Esophagus muscularis mucosa (tissue), 4 donors: ENCODE measurements at regions not wholly inside any gene's neighbourhood (a gene's known extent, or its start where the extent isn't known, plus 50 kb on each side); places are given as distances from the start of the nearest gene placed in this dataset.

Experiments
- DNase-seq: peaks from one replicate; pipeline ENCODE4 v3.0.0-alpha.2; 2017; ENCODE audit errors: extremely low spot score
- H3K27ac ChIP-seq, 4 donors: fragments of 200-600 bp; sonication (generic); replicated peaks in 1 of 4; 1 replicate in 3 of 4; 2 replicates in 1 of 4; pipeline ENCODE4 v1.5.1; 2016 to 2019; ENCODE audit warnings: mild to moderate bottlenecking in 1 of 4
- H3K27me3 ChIP-seq, 4 donors: fragments of 200-600 bp; sonication (generic); one replicate each; pipeline versions ENCODE4 v1.5.1 to v1.6.0; 2016 to 2019
- H3K36me3 ChIP-seq, 4 donors: fragments of 200-600 bp; sonication (generic); one replicate each; pipeline ENCODE4 v1.5.1; 2016 to 2019
- H3K4me1 ChIP-seq, 4 donors: fragments of 200-600 bp; sonication (generic); one replicate each; pipeline ENCODE4 v1.5.1; 2016 to 2019
- H3K4me3 ChIP-seq, 4 donors: fragments of 200-600 bp; sonication (generic); 1 replicate in 2 of 4; 2 replicates in 2 of 4; pipeline ENCODE4 v1.5.1; 2016 to 2019; ENCODE audit warnings: mild to moderate bottlenecking in 4 of 4, moderate library complexity in 1 of 4
- H3K9me3 ChIP-seq, 4 donors: fragments of 200-600 bp; sonication (generic); 1 replicate in 3 of 4; 2 replicates in 1 of 4; pipeline ENCODE4 v1.5.1; 2016 to 2019
- CTCF ChIP-seq, 3 experiments: fragments of 200-600 bp in 2 of 3; fragments of 450-650 bp in 1 of 3; sonication (generic) in 2 of 3; IDR thresholded peaks; one replicate each; pipeline ENCODE4 v1.5.1; 2017 to 2019; ENCODE audit warnings: antibody characterized with exemption in 3 of 3, mild to moderate bottlenecking in 2 of 3, moderate library complexity in 1 of 3
- EP300 ChIP-seq: sonication (generic); formaldehyde crosslinking; IDR thresholded peaks from one replicate; pipeline ENCODE4 v1.6.1; 2017; ENCODE audit warnings: antibody characterized with exemption
- POLR2A ChIP-seq: fragments of 450-650 bp; IDR thresholded peaks from one replicate; pipeline ENCODE4 v1.6.1; 2017; ENCODE audit warnings: antibody characterized with exemption, moderate library complexity, mild to moderate bottlenecking, low read depth
- POLR2AphosphoS5 ChIP-seq, 2 donors: sonication (generic); formaldehyde crosslinking; IDR thresholded peaks; one replicate each; pipeline ENCODE4 v1.6.1; 2017; ENCODE audit warnings: antibody characterized with exemption in 2 of 2
- WGBS: methylation state at CpG from one replicate; pipeline ENCODE4 v1.1.5; 2018; 5-methylcytosine and 5-hydroxymethylcytosine counted together
- intact Hi-C: fragments of 100-400 bp; cut with DNase I; formaldehyde crosslinking; loops from one replicate; pipeline ENCODE4 v1.15.1; 2023

- Histone ChIP-seq H3K4me3 (no peak overlapping the region), H3K9me3 (no peaks in the 10 kb centered on the region), H3K4me1 (peaks cover 0 to 4% (median 0%) of the 10 kb centered on the region in 4 donors), H3K36me3 (no peaks in the 10 kb centered on the region), H3K27me3 (no peaks in the 10 kb centered on the region), H3K27ac (no peak overlapping the region)
- 100% methylated on average over 1 of the region's 1 CpG for WGBS
- intact Hi-C loops = no loop called here
- no peak for DNase-seq
- TF ChIP-seq POLR2AphosphoS5 (IDR thresholded peaks at IDR 0.05) (no peak), EP300 (no peak), POLR2A (no peak), CTCF (IDR thresholded peaks at IDR 0.05) (no peak)
Measured at GRCh38 chr11:27253224-27253623, 109.8 kb downstream of the CCDC34 start.

GRCh38 chr11:27250867-27251665 lies 111.9 kb downstream of the CCDC34 start:
- TF ChIP-seq CTCF (IDR thresholded peaks at IDR 0.05) (no peak), EP300 (no peak), POLR2A (no peak), POLR2AphosphoS5 (IDR thresholded peaks at IDR 0.05) (no peak)
- Histone ChIP-seq H3K4me1 (peaks cover 0 to 11% (median 2%) of the 10 kb centered on the region in 4 donors), H3K27ac (no peak overlapping the region), H3K36me3 (no peaks in the 10 kb centered on the region), H3K4me3 (no peak overlapping the region), H3K9me3 (no peaks in the 10 kb centered on the region), H3K27me3 (no peaks in the 10 kb centered on the region)
- intact Hi-C loops = no loop called here
- WGBS = 87% methylated on average over 5 of the region's 5 CpGs
- no peak for DNase-seq

- no peak overlapping the region for H3K27ac ChIP-seq
- TF ChIP-seq POLR2AphosphoS5 (IDR thresholded peaks at IDR 0.05) (no peak), POLR2A (no peak), EP300 (no peak), CTCF (IDR thresholded peaks at IDR 0.05) (no peak)
- H3K27me3 ChIP-seq = no peaks in the 10 kb centered on the region
- intact Hi-C loops = no loop called here
- peaks cover 0 to 11% (median 2%) of the 10 kb centered on the region in 4 donors for H3K4me1 ChIP-seq
- WGBS = 84% methylated on average over 13 of the region's 13 CpGs
- no peak overlapping the region for H3K4me3 ChIP-seq
- DNase-seq = no peak
- H3K36me3 ChIP-seq = no peaks in the 10 kb centered on the region
- H3K9me3 ChIP-seq = no peaks in the 10 kb centered on the region
Measured at GRCh38 chr11:27248576-27249509, 114.2 kb downstream of the CCDC34 start.

- Histone ChIP-seq H3K4me1 (peaks cover 0 to 11% (median 2%) of the 10 kb centered on the region in 4 donors), H3K36me3 (no peaks in the 10 kb centered on the region), H3K4me3 (no peak overlapping the region), H3K9me3 (no peaks in the 10 kb centered on the region), H3K27me3 (no peaks in the 10 kb centered on the region), H3K27ac (no peak overlapping the region)
- WGBS = 80% methylated on average over 5 of the region's 5 CpGs
- TF ChIP-seq CTCF (IDR thresholded peaks at IDR 0.05) = no peak
- TF ChIP-seq POLR2A = no peak
- no peak for TF ChIP-seq EP300
- no peak for TF ChIP-seq POLR2AphosphoS5 (IDR thresholded peaks at IDR 0.05)
- no peak for DNase-seq
- intact Hi-C loops = no loop called here
Measured at GRCh38 chr11:27247660-27248059, 115.4 kb downstream of the CCDC34 start.
